NCI-H345 treated with DMSO at 0.1 percent for 48 hours (cell line): ENCODE measurements at regions not wholly inside any gene's neighbourhood (a gene's known extent, or its start where the extent isn't known, plus 50 kb on each side); places are given as distances from the start of the nearest gene placed in this dataset.
"Not testable (repeated sequence)": the region's sequence is repeated elsewhere in the genome, so short reads cannot be mapped to it uniquely, and the experiment has no call there.

Experiments used
- DNase-seq: peaks from one replicate; lab custom pipeline; 2025; ENCODE audit not compliant: unreplicated experiment; lab: John Stamatoyannopoulos, UW

DNA sequence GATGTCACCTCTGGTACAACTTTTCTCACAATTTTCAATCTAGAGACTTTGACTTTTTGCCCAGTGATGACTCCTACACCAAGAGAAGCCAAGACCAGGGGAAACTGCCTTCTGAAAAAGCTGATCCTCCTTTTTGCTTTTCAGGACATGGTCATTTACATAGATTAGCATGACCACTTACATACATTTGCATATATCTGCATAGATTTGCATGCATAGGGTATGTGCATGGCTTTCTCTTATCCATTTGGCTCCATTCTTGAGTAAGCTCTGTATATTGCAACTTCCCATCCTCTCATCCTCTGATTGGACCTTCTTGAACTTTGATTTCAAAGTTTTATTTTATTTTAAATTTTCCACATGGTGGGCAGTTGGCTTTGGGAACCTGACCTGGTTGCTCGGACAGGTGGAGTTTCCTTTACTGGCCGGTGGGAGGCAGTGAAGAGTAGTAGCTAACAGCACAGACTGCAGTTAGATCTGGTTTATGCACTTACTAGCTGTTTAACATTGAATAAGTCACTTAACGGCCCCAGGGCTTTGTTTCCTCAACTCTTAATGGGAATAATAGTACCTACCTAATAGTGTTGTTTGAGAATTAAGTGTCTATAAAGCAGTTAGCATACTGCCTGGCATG lies 92.9 kb downstream of the GPR139 start:
- DNase-seq = no peak

- no peak for DNase-seq
Observed at GRCh38 chr16:19979638-19980037, 94.1 kb downstream of the GPR139 start.

DNA sequence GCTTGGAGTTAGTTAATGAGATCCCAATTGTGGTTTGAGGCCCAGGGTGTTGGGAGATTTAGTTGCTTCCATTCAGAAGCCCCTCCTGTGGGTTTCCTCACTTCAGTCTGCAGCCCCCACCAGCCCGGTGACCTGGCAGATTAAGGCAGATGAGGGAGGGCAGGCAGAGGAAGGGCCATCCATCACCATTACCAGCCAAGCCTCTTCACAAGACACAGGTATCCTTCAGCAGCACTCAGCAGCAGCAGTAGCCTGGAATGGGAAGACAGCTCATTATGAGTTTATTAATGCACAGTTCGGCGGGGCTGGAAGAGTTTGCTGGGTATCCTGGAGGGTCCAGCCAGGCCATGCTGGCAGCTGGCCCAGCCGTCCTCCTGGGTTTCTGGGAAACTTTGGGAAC lies 90.0 kb upstream of the GPRC5B start:
- DNase-seq = no peak

- no peak for DNase-seq
Observed at GRCh38 chr16:19972111-19972510, 87.5 kb upstream of the GPRC5B start.

DNA sequence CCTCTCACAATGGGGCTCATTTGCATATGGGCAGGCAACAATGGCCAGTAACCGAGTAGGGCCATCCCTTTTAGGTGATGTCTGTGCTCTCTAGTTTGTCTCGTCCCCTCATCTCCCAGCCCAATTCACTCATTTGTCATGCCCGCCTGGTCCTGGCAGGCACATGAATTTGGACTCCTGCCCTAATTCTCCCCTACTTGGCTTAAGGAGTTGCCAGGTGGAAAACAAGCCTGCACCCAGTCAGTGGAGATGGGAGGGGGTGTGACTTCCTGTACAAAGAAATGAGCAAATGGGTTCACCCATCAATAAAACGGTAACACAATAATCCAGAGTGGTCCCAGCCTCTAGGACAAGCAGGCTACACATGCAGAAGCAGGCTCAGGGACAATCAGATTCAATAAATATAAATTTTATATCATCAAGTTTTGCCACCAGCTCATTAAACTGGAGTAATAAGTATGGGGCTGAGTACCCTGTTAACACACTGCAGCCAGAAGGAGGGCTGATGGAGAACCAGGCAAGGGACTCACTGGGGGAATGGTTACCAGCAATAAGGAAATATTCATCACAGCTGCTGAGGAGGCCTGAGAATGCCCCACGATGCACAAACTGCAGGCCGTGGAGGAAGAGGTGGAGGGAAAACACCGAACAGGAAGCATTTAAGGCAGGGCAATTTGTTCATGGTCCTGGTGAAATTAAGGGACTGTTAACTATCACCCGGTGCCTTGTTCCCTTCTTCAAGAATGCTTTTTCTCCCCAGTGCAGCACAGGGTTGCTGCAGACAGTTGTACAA lies 84.4 kb upstream of the GPRC5B start:
- no peak for DNase-seq

- DNase-seq = no peak
Observed at GRCh38 chr16:19967963-19968362, 83.3 kb upstream of the GPRC5B start.

- DNase-seq = no peak
Observed at GRCh38 chr16:19967561-19967960, 82.9 kb upstream of the GPRC5B start.

GRCh38 chr16:19963301-19963700 lies 78.7 kb upstream of the GPRC5B start:
- no peak for DNase-seq

DNA sequence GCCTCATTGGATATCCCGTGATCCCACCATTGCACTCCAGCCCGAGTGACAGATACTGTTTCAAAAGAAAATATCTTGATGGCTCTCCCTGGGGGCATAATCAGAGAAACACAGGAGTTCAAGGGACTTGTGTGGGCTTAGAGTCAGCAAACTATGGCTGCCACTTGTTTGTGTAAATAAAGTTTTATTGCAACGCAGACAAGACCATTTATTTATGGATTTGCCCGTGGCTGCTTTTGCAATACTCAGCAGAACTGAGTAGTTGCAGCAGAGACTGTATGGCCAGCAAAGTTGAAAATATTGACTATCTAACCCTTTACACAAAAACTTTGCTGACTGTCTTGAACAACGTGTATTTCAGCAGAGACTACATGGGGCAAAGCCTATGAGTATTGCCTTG lies 75.5 kb upstream of the GPRC5B start:
- DNase-seq = no peak

DNA sequence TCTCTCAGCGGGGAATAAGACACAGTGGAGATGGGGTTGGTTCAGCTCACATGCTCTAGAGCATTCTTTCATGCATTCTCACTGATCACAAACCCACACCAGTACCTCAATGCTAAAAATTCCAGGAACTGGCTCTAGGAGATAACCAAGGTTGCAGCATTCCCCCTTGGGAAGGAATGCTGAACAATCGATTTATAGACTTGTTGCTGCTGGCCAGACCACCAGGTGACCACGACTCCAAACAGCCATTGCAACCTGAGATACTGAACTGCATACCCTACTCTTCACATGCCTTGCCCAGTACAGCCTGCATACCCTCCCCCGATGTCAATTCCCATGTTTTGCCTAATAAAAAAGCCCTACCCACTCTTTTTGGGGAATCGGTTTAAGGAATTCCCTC lies 75.1 kb upstream of the GPRC5B start:
- DNase-seq = no peak

DNA sequence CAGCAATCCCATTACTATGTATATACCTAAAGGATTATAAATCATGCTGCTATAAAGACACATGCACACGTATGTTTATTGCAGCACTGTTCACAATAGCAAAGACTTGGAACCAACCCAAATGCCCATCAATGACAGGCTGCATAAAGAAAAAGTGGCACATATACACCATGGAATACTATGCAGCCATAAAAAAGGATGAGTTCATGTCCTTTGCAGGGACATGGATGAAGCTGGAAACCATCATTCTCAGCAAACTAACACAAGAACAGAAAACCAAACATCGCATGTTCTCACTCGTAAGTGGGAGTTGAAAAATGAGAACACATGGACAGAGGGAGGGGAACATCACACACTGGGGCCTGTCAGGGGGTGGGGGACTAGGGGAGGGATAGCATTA lies 71.2 kb upstream of the GPRC5B start:
- DNase-seq = not testable (repeated sequence)

DNA sequence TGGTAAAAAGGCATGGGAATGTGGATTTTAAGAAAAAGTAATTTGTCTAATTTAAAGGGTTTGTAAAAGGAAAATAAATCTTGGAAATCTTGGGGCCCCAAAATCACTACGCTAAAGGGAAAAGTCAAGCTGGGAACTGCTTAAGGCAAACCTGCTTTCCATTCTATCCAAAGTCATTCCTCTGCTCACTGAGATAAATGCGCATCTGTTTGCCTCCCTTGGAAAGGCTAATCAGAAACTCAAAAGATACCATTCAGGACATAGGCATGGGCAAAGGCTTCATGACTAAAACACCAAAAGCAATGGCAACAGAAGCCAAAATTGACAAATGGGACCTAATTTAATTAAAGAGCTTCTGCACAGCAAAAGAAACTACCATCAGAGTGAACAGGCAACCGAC lies 70.4 kb upstream of the GPRC5B start:
- DNase-seq = not testable (repeated sequence)

- DNase-seq = no peak
Observed at GRCh38 chr16:19948186-19949104, 63.8 kb upstream of the GPRC5B start.

DNA sequence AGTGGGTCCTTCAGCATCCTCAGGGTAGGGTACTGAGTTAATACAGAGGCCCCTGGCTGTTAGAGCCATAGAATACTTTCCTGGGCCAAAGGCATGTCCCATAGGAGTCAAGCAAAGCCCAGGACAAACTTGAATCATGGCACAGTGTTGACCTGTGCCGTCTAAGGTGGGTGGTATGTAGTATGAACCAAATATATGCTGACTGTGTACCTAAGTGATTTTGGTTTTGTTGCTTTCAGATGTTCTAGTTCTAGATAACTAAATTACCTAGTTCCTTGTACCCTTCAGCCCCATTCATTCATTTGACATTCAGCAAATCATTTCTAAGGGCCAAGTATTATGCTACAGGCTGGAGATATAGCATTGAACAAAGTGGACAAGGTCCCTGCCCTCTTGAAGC lies 61.3 kb upstream of the GPRC5B start:
- DNase-seq = no peak

- DNase-seq = no peak
Observed at GRCh38 chr16:19940195-19940594, 55.5 kb upstream of the GPRC5B start.

DNA sequence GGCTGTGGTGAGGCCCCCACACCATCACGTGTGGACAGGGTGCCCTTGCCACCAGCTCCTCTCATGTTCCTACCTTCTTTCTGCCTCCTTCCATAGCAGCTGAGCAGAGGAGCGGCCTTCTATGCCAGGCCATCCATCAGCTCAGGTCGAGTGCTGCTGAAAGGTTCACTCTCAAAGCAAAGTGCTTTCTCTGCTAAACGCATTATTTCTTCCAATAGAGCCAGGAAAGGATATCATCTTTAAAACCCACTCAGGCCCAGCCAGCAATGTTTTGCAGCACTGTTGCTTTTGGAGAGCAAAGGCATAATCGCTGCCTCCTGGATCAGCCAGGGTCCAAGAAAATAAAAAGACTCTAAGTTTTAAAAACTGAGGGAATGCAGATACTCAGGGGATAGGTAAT lies 54.9 kb upstream of the GPRC5B start:
- no peak for DNase-seq

DNA sequence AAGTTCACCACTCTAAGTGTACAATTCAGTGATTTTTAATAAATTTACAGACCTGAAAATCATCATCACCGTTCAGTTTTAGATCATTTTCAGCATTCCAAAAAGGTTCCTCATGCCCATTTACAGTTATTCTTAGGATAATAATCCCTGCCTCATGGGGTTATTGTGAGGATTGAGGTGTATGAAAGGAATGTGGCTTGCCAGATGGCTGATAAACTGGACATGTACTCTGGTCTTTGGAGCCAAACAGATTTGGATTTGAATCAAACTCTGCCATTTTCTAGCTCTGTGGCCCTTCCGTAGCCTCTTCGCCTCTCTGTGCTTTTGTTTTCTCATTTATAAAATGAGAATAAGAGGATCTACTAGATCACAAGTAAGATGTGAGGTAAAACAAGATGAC lies 53.9 kb upstream of the GPRC5B start:
- no peak for DNase-seq

DNA sequence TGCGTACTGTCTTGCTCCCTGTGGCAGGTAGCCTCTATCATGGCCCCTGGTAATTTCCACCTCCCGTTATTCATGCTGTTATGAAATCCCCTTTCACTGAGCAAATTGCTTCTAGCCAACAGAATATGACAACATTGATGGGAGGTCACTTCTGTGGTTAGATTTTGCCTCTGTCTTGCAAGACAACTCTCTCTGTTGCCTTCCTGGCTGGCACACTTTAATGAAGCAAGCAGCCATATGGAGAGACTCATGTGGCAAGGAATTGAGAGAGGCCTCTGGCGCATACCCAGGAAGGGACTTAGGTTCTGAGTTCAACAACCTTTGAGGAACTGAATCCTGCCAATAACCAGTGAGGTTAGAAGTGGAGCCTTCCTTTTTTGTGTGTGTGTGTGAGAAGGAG lies 51.8 kb upstream of the GPRC5B start:
- DNase-seq = no peak

- DNase-seq = peak; percentile 16
Observed at GRCh38 chr16:19935694-19936093, 51.0 kb upstream of the GPRC5B start.
